ENCODE measurements at regions not wholly inside any gene's neighbourhood (a gene's known extent, or its start where the extent isn't known, plus 50 kb on each side); places are given as distances from the start of the nearest gene placed in this dataset.

- no peak overlapping the region for H3K27ac Mint-ChIP-seq (ENCODE audit: unreplicated experiment)
- H3K36me3 Mint-ChIP-seq (ENCODE audit: insufficient read depth, unreplicated experiment), result no peaks in the 10 kb centered on the region
- H3K27me3 Mint-ChIP-seq (ENCODE audit: unreplicated experiment), result no peaks in the 10 kb centered on the region
- peaks cover 6% of the 10 kb centered on the region for H3K9me3 Mint-ChIP-seq (ENCODE audit: low read depth, unreplicated experiment)
- no peak for TF ChIP-seq CTCF (IDR thresholded peaks at IDR 0.05; ENCODE audit: unreplicated experiment)
- intact Hi-C loops (cut with micrococcal nuclease; ENCODE audit: unreplicated experiment), result no loop called here
- H3K4me3 Mint-ChIP-seq (ENCODE audit: low read depth, unreplicated experiment), result no peak overlapping the region
- no peak for DNase-seq
- CTCF ChIA-PET, result no interaction called here
- BruUV-seq (replicated peaks), result no TSS peak
- no peaks in the 10 kb centered on the region for H3K4me1 Mint-ChIP-seq (ENCODE audit: low read depth, unreplicated experiment)
Measured at GRCh38 chr1:5596651-5597050, 395.6 kb downstream of the NPHP4 start.

GRCh38 chr1:5595531-5596170, 396.6 kb downstream of the NPHP4 start:
- Mint-ChIP-seq H3K4me1 (ENCODE audit: low read depth, unreplicated experiment) (no peaks in the 10 kb centered on the region), H3K27ac (ENCODE audit: unreplicated experiment) (no peak overlapping the region), H3K4me3 (ENCODE audit: low read depth, unreplicated experiment) (no peak overlapping the region), H3K36me3 (ENCODE audit: insufficient read depth, unreplicated experiment) (no peaks in the 10 kb centered on the region), H3K9me3 (ENCODE audit: low read depth, unreplicated experiment) (peaks cover 6% of the 10 kb centered on the region), H3K27me3 (ENCODE audit: unreplicated experiment) (no peaks in the 10 kb centered on the region)
- BruUV-seq (replicated peaks), result no TSS peak
- no peak for DNase-seq
- CTCF ChIA-PET, result no interaction called here
- no peak for TF ChIP-seq CTCF (IDR thresholded peaks at IDR 0.05; ENCODE audit: unreplicated experiment)
- intact Hi-C loops (cut with micrococcal nuclease; ENCODE audit: unreplicated experiment), result no loop called here

GRCh38 chr1:5594056-5594956, 397.9 kb downstream of the NPHP4 start:
- no peak overlapping the region for H3K27ac Mint-ChIP-seq (ENCODE audit: unreplicated experiment)
- H3K27me3 Mint-ChIP-seq (ENCODE audit: unreplicated experiment), result no peaks in the 10 kb centered on the region
- no peaks in the 10 kb centered on the region for H3K4me1 Mint-ChIP-seq (ENCODE audit: low read depth, unreplicated experiment)
- CTCF ChIA-PET, result no interaction called here
- BruUV-seq (replicated peaks), result no TSS peak
- H3K36me3 Mint-ChIP-seq (ENCODE audit: insufficient read depth, unreplicated experiment), result no peaks in the 10 kb centered on the region
- intact Hi-C loops (cut with micrococcal nuclease; ENCODE audit: unreplicated experiment), result no loop called here
- no peak for DNase-seq
- no peak overlapping the region for H3K4me3 Mint-ChIP-seq (ENCODE audit: low read depth, unreplicated experiment)
- TF ChIP-seq CTCF (IDR thresholded peaks at IDR 0.05; ENCODE audit: unreplicated experiment), result no peak
- H3K9me3 Mint-ChIP-seq (ENCODE audit: low read depth, unreplicated experiment), result peaks cover 6% of the 10 kb centered on the region

GRCh38 chr1:5590717-5591116, 401.5 kb downstream of the NPHP4 start:
- Mint-ChIP-seq H3K9me3 (ENCODE audit: low read depth, unreplicated experiment) (peaks cover 6% of the 10 kb centered on the region), H3K27ac (ENCODE audit: unreplicated experiment) (no peak overlapping the region), H3K36me3 (ENCODE audit: insufficient read depth, unreplicated experiment) (no peaks in the 10 kb centered on the region), H3K4me1 (ENCODE audit: low read depth, unreplicated experiment) (no peaks in the 10 kb centered on the region), H3K4me3 (ENCODE audit: low read depth, unreplicated experiment) (no peak overlapping the region), H3K27me3 (ENCODE audit: unreplicated experiment) (peaks cover 9% of the 10 kb centered on the region)
- CTCF ChIA-PET, result no interaction called here
- no TSS peak for BruUV-seq (replicated peaks)
- intact Hi-C loops (cut with micrococcal nuclease; ENCODE audit: unreplicated experiment), result no loop called here
- no peak for DNase-seq
- TF ChIP-seq CTCF (IDR thresholded peaks at IDR 0.05; ENCODE audit: unreplicated experiment), result no peak
